Kidney (tissue), 13 donors: ENCODE measurements at regions not wholly inside any gene's neighbourhood (a gene's known extent, or its start where the extent isn't known, plus 50 kb on each side); places are given as distances from the start of the nearest gene placed in this dataset.

Experiments
- DNase-seq, 5 donors: peaks; one replicate each; pipeline ENCODE4 v3.0.0-alpha.2; 2013 to 2020
- FAIRE-seq: peaks from 2 replicates; lab custom pipeline; 2012; peaks lifted over from hg19 to GRCh38; lab: Jason Lieb, UNC
- H3K27ac ChIP-seq, 2 donors: one replicate each; pipeline ENCODE4 v1.7.0; 2013; ENCODE audit warnings: low read depth in 2 of 2, low read length in 2 of 2, inconsistent platforms in 1 of 2
- H3K27me3 ChIP-seq: one replicate; pipeline ENCODE4 v1.7.1; 2013; ENCODE audit warnings: low read length, inconsistent platforms; ENCODE audit not compliant: control insufficient read depth, insufficient read depth
- H3K36me3 ChIP-seq, 3 donors: one replicate each; pipeline versions ENCODE4 v1.7.0 to v1.7.1; 2013; ENCODE audit warnings: low read length in 3 of 3, control low read depth in 1 of 3, inconsistent platforms in 1 of 3; ENCODE audit not compliant: insufficient read depth in 3 of 3, control insufficient read depth in 2 of 3
- H3K4me1 ChIP-seq, 3 donors: one replicate each; pipeline versions ENCODE4 v1.7.0 to v1.7.1; 2013; ENCODE audit warnings: low read length in 3 of 3, inconsistent platforms in 1 of 3, low read depth in 1 of 3; ENCODE audit not compliant: control insufficient read depth in 2 of 3, insufficient read depth in 2 of 3
- H3K4me3 ChIP-seq, 3 donors: one replicate each; pipeline versions ENCODE4 v1.7.0 to v1.8.1; 2013; ENCODE audit warnings: low read length in 3 of 3, control low read depth in 1 of 3, inconsistent platforms in 1 of 3
- H3K9ac ChIP-seq, 3 donors: one replicate each; pipeline versions ENCODE4 v1.7.0 to v1.7.1; 2013; ENCODE audit warnings: low read length in 3 of 3, control low read depth in 1 of 3, inconsistent platforms in 1 of 3
- H3K9me3 ChIP-seq, 3 donors: one replicate each; pipeline versions ENCODE4 v1.7.0 to v1.7.1; 2013; ENCODE audit warnings: low read length in 3 of 3, control low read depth in 1 of 3, inconsistent platforms in 1 of 3; ENCODE audit not compliant: control insufficient read depth in 2 of 3, insufficient read depth in 1 of 3
- CTCF ChIP-seq: IDR thresholded peaks from 3 replicates; pipeline ENCODE4 v1.5.1; 2012; ENCODE audit warnings: mild to moderate bottlenecking, moderate library complexity, borderline replicate concordance; ENCODE audit not compliant: insufficient read depth; ENCODE audit errors: extremely low read depth
- intact Hi-C: fragments of 100-400 bp; cut with DNase I; formaldehyde crosslinking; loops from one replicate; pipeline ENCODE4 v1.11.1; 2022
- donor health status: control.
- donor health status: control.
- donor health status: control.
- donor health status: control.
- donor health status: control.
- donor health status: DM: yes; HTN: yes; CAD: no.
- donor health status: Normal renal cell carcinoma (clear cell type).

- no peak for FAIRE-seq
- Histone ChIP-seq H3K27ac (no peak overlapping the region), H3K9ac (no peak overlapping the region), H3K9me3 (no peaks in the 10 kb centered on the region), H3K27me3 (no peaks in the 10 kb centered on the region), H3K36me3 (no peaks in the 10 kb centered on the region), H3K4me3 (no peak overlapping the region), H3K4me1 (peaks cover 0 to 3% (median 0%) of the 10 kb centered on the region in 3 donors)
- intact Hi-C loops: no loop called here
- no peak for DNase-seq
- no peak for TF ChIP-seq CTCF
Measured at GRCh38 chr4:138565576-138565975, 323.4 kb upstream of the SLC7A11 start.

- no peak overlapping the region for H3K9ac ChIP-seq
- intact Hi-C loops: no loop called here
- TF ChIP-seq CTCF: no peak
- H3K4me3 ChIP-seq: no peak overlapping the region
- H3K27ac ChIP-seq: peak overlapping the region in 1 of 2 donors; percentile 1
- peaks cover 0 to 3% (median 0%) of the 10 kb centered on the region in 3 donors for H3K4me1 ChIP-seq
- H3K36me3 ChIP-seq: no peaks in the 10 kb centered on the region
- no peak for DNase-seq
- no peak for FAIRE-seq
- no peaks in the 10 kb centered on the region for H3K9me3 ChIP-seq
- no peaks in the 10 kb centered on the region for H3K27me3 ChIP-seq
Measured at GRCh38 chr4:138562544-138562991, 320.4 kb upstream of the SLC7A11 start.

- Histone ChIP-seq H3K4me3 (no peak overlapping the region), H3K9me3 (no peaks in the 10 kb centered on the region), H3K36me3 (no peaks in the 10 kb centered on the region), H3K4me1 (peaks cover 0 to 3% (median 0%) of the 10 kb centered on the region in 3 donors), H3K9ac (no peak overlapping the region), H3K27ac (no peak overlapping the region), H3K27me3 (no peaks in the 10 kb centered on the region)
- DNase-seq: peak in 2 of 5 donors; percentile 5 to 64
- TF ChIP-seq CTCF: no peak
- intact Hi-C loops: no loop called here
- no peak for FAIRE-seq
Measured at GRCh38 chr4:138561906-138562305, 319.8 kb upstream of the SLC7A11 start.
